HepG2 (cell line): ENCODE measurements at regions not wholly inside any gene's neighbourhood (a gene's known extent, or its start where the extent isn't known, plus 50 kb on each side); places are given as distances from the start of the nearest gene placed in this dataset.

Experiments used
- ATAC-seq: fragments of 200-7000 bp; cut with Tn5 transposase; 3 replicates; pipeline ENCODE4 v1.9.1; 2020; ENCODE audit warnings: mild to moderate bottlenecking, moderate library complexity
- BruUV-seq: library from RNA; stranded (reverse); fragments of 400-500 nt; replicated peaks from 2 replicates; lab custom pipeline; 2021; lab: Mats Ljungman, UMichigan
- CTCF ChIA-PET: fragments of 300-600 bp; formaldehyde crosslinking; extraction: SDS; loops from one replicate; lab custom pipeline; 2021; ENCODE audit warnings: low total read pairs, inconsistent platforms, low intra/inter-chr PET ratio; lab: Yijun Ruan, JAX
- POLR2A ChIA-PET: fragments of 350-600 bp; sonication (Branson Sonifier 250); formaldehyde crosslinking; loops from one replicate; lab custom pipeline; 2020; ENCODE audit warnings: antibody characterized with exemption, inconsistent platforms; lab: Yijun Ruan, JAX
- DNase-seq: peaks from one replicate; pipeline ENCODE4 v3.0.0-alpha.2; 2015; ENCODE audit warnings: low spot score
- FAIRE-seq: peaks from 3 replicates; lab custom pipeline; 2011; peaks lifted over from hg19 to GRCh38; lab: Jason Lieb, UNC
- H2AFZ ChIP-seq: one replicate; pipeline ENCODE4 v1.6.1; 2011; ENCODE audit warnings: low read length, inconsistent platforms
- H3K27ac ChIP-seq: fragments of 300-600 bp; 3 replicates; pipeline ENCODE4 v1.8.0; 2011; ENCODE audit warnings: mixed run types, mild to moderate bottlenecking, mixed read lengths, low read length, inconsistent platforms; ENCODE audit not compliant: insufficient read depth; ENCODE audit errors: extremely low read length
- H3K27me3 ChIP-seq, 2 experiments: fragments of 200-600 bp in 1 of 2; 2 replicates in 1 of 2; 3 replicates in 1 of 2; pipeline versions ENCODE4 v1.6.0 to v1.8.0; 2011; ENCODE audit warnings: low read length in 2 of 2, mild to moderate bottlenecking in 2 of 2, moderate library complexity in 2 of 2, inconsistent platforms in 1 of 2; ENCODE audit not compliant: insufficient read depth in 2 of 2, control insufficient read depth in 1 of 2
- H3K36me3 ChIP-seq, 2 experiments: fragments of 200-600 bp in 1 of 2; replicated peaks in 1 of 2; 2 replicates in 1 of 2; 3 replicates in 1 of 2; pipeline versions ENCODE4 v1.5.1 to v1.8.0; 2011; ENCODE audit warnings: low read length in 2 of 2, inconsistent platforms in 1 of 2; ENCODE audit not compliant: insufficient read depth in 2 of 2, control insufficient read depth in 1 of 2
- H3K4me1 ChIP-seq: 2 replicates; pipeline ENCODE4 v1.5.1; 2012; ENCODE audit warnings: low read length, inconsistent platforms; ENCODE audit not compliant: insufficient read depth
- H3K4me2 ChIP-seq: 2 replicates; pipeline ENCODE4 v1.6.0; 2011; ENCODE audit warnings: low read depth, low read length, inconsistent platforms
- H3K4me3 ChIP-seq, 3 experiments: fragments of 200-600 bp in 1 of 3; sonication (generic), shearing (Covaris generic) in 1 of 3; replicated peaks in 1 of 3; 2 replicates each; pipeline ENCODE4 v1.5.1; 2011 to 2016; ENCODE audit warnings: low read length in 3 of 3, inconsistent platforms in 2 of 3, low read depth in 2 of 3, mild to moderate bottlenecking in 2 of 3, control low read depth in 1 of 3, mixed read lengths in 1 of 3; ENCODE audit not compliant: insufficient read depth in 1 of 3
- H3K79me2 ChIP-seq: one replicate; pipeline ENCODE4 v1.6.1; 2011; ENCODE audit warnings: low read length, inconsistent platforms; ENCODE audit not compliant: insufficient read depth
- H3K9ac ChIP-seq: 2 replicates; pipeline ENCODE4 v1.6.0; 2011; ENCODE audit warnings: mild to moderate bottlenecking, low read depth, low read length, inconsistent platforms; ENCODE audit not compliant: insufficient read depth
- H3K9me3 ChIP-seq: 2 replicates; pipeline ENCODE4 v1.5.1; 2012; ENCODE audit warnings: mild to moderate bottlenecking, low read length
- H4K20me1 ChIP-seq: 2 replicates; pipeline ENCODE4 v1.6.0; 2011; ENCODE audit warnings: inconsistent platforms, mild to moderate bottlenecking, low read length, moderate library complexity; ENCODE audit not compliant: insufficient read depth
- DBP ChIP-seq: sonication (generic); formaldehyde crosslinking; IDR thresholded peaks from 2 replicates; pipeline ENCODE4 v1.4.0; 2020; ENCODE audit warnings: missing genetic modification reagents; ENCODE audit errors: not compliant biosample characterization
- FUBP1 ChIP-seq: sonication (generic); formaldehyde crosslinking; IDR thresholded peaks from 2 replicates; pipeline ENCODE4 v1.5.1; 2020; ENCODE audit warnings: missing genetic modification reagents, mild to moderate bottlenecking, borderline replicate concordance
- HMGXB4 ChIP-seq, 2 experiments: sonication (generic) in 1 of 2; formaldehyde crosslinking in 1 of 2; IDR thresholded peaks; 2 replicates each; pipeline versions ENCODE4 v1.4.0 to v1.6.1; 2018 to 2020; ENCODE audit warnings: missing genetic modification reagents in 2 of 2, borderline replicate concordance in 1 of 2, low read depth in 1 of 2, mild to moderate bottlenecking in 1 of 2, missing biosample characterization in 1 of 2
- KDM2A ChIP-seq: sonication (generic); formaldehyde crosslinking; IDR thresholded peaks from 2 replicates; pipeline ENCODE4 v1.4.0; 2020; ENCODE audit warnings: low read depth, missing genetic modification reagents, borderline replicate concordance
- MIER3 ChIP-seq: IDR thresholded peaks from 2 replicates; pipeline ENCODE4 v1.6.1; 2016; ENCODE audit warnings: missing compliant biosample characterization, borderline replicate concordance
- ZBTB20 ChIP-seq: sonication (generic); formaldehyde crosslinking; IDR thresholded peaks from 2 replicates; pipeline ENCODE4 v1.8.1; 2023; ENCODE audit warnings: missing genetic modification reagents, low read depth, mild to moderate bottlenecking, borderline replicate concordance
- ZNF280B ChIP-seq: sonication (generic); formaldehyde crosslinking; IDR thresholded peaks from 2 replicates; pipeline ENCODE4 v1.5.0; 2020; ENCODE audit warnings: missing genetic modification reagents, mild to moderate bottlenecking, borderline replicate concordance
- ZNF740 ChIP-seq: sonication (generic); formaldehyde crosslinking; IDR thresholded peaks from 2 replicates; pipeline ENCODE4 v1.4.0; 2020; ENCODE audit warnings: missing genetic modification reagents
- WGBS: methylation state at CpG from one replicate; pipeline ENCODE4 v1.1.6; 2017; ENCODE audit warnings: low lambda C conversion rate; 5-methylcytosine and 5-hydroxymethylcytosine counted together
- in situ Hi-C: cut with HindIII; loops from 2 replicates; pipeline ENCODE4 v1.10.0; 2017; ENCODE audit warnings: low pct_unique_long_range_greater_than_20kb; ENCODE audit not compliant: extremely low pct_ligation_motif_present
- intact Hi-C: fragments of 100-400 bp; cut with micrococcal nuclease; formaldehyde crosslinking; loops from one replicate; pipeline ENCODE4 v1.10.0; 2022; ENCODE audit not compliant: unreplicated experiment

- Histone ChIP-seq H4K20me1 (no peaks in the 10 kb centered on the region), H3K4me1 (no peaks in the 10 kb centered on the region), H3K27me3 (peaks cover 17 to 72% of the 10 kb centered on the region in 2 experiments; a peak in 4 of 5 replicates), H3K79me2 (no peaks in the 10 kb centered on the region), H3K9ac (no peak overlapping the region), H3K4me2 (no peak overlapping the region), H3K27ac (no peak overlapping the region), H3K36me3 (no peaks in the 10 kb centered on the region), H3K9me3 (no peaks in the 10 kb centered on the region), H2AFZ (no peak overlapping the region), H3K4me3 (no peak overlapping the region)
- whole genome bisulfite sequencing = 24% methylated on average over 14 of the region's 14 CpGs
- ATAC-seq (peak; percentile 51), FAIRE-seq (no peak), DNase-seq (no peak)
- TF ChIP-seq HMGXB4 (CRISPR knock-in tag; IDR thresholded peaks at IDR 0.05; ENCODE audit: borderline replicate concordance in 1 of 2, low read depth in 1 of 2) = no peak
- CTCF ChIA-PET = no interaction called here
- in situ Hi-C loops (no loop called here), intact Hi-C loops (no loop called here)
- POLR2A ChIA-PET = no interaction called here
- BruUV-seq = no TSS peak
Measured at GRCh38 chr6:170129691-170130171, 161.1 kb downstream of the DLL1 start.

GRCh38 chr6:170128811-170129681 is 161.8 kb downstream of the DLL1 start:
- Histone ChIP-seq H4K20me1 (no peaks in the 10 kb centered on the region), H2AFZ (no peak overlapping the region), H3K4me2 (no peak overlapping the region), H3K9ac (no peak overlapping the region), H3K4me1 (no peaks in the 10 kb centered on the region), H3K27ac (no peak overlapping the region), H3K27me3 (peaks cover 17 to 77% of the 10 kb centered on the region in 2 experiments), H3K9me3 (no peaks in the 10 kb centered on the region), H3K4me3 (no peak overlapping the region), H3K79me2 (no peaks in the 10 kb centered on the region), H3K36me3 (no peaks in the 10 kb centered on the region)
- CTCF ChIA-PET = no interaction called here
- WGBS = 21% methylated on average over 10 of the region's 34 CpGs
- DNase-seq (no peak), FAIRE-seq (no peak), ATAC-seq (no peak)
- in situ Hi-C loops = no loop called here
- intact Hi-C loops = no loop called here
- BruUV-seq = no TSS peak
- POLR2A ChIA-PET = no interaction called here
- TF ChIP-seq ZNF740 (CRISPR knock-in tag) (no peak), KDM2A (CRISPR knock-in tag) (no peak), DBP (CRISPR knock-in tag) (no peak), MIER3 (no peak), ZBTB20 (CRISPR knock-in tag) (no peak), ZNF280B (CRISPR knock-in tag) (no peak), FUBP1 (CRISPR knock-in tag) (no peak)
